HFF-Myc (cell line): ENCODE measurements at regions not wholly inside any gene's neighbourhood (a gene's known extent, or its start where the extent isn't known, plus 50 kb on each side); places are given as distances from the start of the nearest gene placed in this dataset.

Experiments
- DNase-seq: peaks from one replicate; pipeline ENCODE4 v3.0.0-alpha.2; 2011; ENCODE audit warnings: low read depth; ENCODE audit errors: extremely low read depth
- H3K4me3 ChIP-seq: replicated peaks from 2 replicates; pipeline ENCODE4 v1.5.1; 2011; ENCODE audit warnings: low read depth, mild to moderate bottlenecking, control low read depth, low read length
- CTCF ChIP-seq: IDR thresholded peaks from 2 replicates; pipeline ENCODE4 v1.5.1; 2012; ENCODE audit warnings: mild to moderate bottlenecking, low read depth, low read length, control low read depth; ENCODE audit errors: missing control alignments

DNA sequence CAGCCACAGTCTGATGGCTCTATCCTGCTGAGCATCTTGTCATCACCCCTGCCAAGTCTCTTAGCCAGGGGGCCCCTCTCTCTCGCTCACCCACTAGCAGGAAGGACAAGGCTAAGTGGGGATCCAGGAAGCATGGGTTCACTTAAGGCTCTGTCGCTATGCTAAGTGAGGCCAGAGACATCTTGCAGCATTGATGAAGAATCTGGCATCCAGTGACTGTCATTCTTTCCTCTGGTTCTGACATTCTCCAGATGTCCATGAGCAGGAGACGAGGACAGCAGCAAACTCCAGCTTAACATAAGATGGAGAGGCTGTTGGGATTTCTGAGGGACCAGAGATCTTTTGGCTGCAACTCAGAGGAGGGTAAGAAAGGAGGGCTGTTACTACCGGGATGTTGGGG lies 230.2 kb downstream of the TSHZ3 start:
- DNase-seq = no peak
- TF ChIP-seq CTCF = no peak
- H3K4me3 ChIP-seq = no peak overlapping the region

DNA sequence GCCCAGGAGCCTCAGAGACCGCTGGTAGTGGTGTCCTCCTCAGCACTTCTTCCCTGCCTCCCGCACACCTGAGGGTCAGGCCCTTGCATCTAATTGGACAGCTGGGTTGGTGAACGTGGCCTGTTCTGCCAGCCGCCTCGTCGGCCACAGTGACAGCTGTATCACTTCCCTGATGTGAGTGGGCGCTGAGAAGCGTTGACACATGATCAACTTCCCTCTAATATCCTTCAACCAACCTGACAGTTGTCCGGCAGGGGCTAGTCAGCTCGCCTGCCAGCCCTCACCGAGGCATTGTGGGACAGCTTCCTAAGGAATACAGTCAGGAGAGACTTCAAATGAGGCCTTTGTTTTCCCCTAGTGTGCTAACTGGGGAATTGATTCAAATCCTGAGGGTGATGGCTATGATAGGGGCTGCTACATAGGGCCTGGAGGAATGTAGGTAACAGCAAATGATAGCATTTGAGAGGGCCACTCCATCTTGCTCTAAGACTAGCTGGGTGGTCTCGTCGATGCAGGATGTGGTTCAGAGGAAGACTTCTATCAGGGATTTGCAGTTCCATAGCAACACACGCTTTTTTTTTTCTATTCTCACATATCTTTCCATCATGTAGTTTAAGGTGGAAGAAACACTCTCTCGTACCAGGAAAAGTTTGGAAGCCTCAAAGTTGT lies 230.8 kb downstream of the TSHZ3 start:
- no peak for DNase-seq
- no peak overlapping the region for H3K4me3 ChIP-seq
- TF ChIP-seq CTCF = no peak

DNA sequence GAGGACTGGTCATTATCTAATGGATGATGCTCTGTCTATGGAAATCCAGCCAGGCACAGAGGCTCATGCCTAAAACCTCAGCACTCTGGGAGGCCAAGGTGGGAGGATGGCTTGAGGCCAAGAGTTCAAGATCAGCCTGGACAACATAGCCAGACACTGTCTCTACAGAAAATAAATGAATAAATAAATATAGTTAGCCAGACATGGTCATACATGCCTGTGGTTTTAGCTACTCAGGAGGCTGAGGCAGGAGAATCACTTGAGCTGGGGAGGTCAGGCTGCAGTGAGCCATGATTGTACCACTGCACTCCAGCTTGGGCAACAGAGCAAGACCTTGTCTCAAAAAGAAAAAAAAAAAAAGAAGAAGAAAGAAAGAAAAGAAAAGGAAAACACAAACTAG lies 234.7 kb downstream of the TSHZ3 start:
- no peak for DNase-seq
- no peak for TF ChIP-seq CTCF
- H3K4me3 ChIP-seq = no peak overlapping the region

- no peak overlapping the region for H3K4me3 ChIP-seq
- TF ChIP-seq CTCF = no peak
- no peak for DNase-seq
These were observed 235.9 kb downstream of the TSHZ3 start for GRCh38 chr19:31113293-31113692.

DNA sequence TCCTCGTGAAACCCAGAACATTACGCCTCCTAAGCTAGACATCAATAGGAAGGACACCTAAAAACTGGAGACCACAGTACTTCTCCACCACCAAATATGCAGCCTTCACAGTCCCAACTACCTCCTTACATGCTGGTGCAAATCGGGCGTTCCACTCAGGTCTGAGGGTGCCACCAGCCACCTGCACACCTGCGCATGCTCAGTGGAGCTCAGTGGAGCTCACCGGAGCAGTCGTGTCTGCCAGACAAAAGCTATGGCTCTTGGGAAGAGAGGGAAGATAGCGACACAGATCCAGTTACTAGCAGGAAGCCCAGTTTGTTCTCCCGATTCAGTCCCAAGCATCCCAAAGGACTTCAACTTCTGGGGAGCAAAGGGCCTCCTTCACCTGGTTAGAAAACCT lies 237.1 kb downstream of the TSHZ3 start:
- no peak for DNase-seq

DNA sequence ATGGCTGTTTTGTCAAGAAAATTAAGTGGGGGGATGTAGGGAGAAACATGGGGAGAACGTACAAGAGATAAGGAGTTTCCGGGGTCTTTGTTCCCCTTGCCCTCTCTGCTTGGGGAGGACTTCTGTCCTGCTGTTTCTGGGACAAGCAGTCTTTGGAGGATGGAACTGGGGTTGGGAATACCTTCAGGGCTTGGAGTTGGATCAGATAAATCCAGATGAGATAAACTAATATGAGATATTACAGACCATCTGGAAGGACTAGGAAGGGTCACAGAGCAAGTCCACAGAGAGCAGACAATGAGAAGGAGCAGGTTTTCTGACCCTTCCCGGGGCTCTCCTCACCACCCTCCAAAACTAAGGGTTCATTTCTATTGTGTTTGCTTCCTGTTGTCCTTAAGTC lies 237.5 kb downstream of the TSHZ3 start:
- no peak for TF ChIP-seq CTCF
- DNase-seq = no peak
- H3K4me3 ChIP-seq = no peak overlapping the region

More for the DNA sequence above, 237.1 kb downstream of the TSHZ3 start:
- no peak overlapping the region for H3K4me3 ChIP-seq
- no peak for TF ChIP-seq CTCF

DNA sequence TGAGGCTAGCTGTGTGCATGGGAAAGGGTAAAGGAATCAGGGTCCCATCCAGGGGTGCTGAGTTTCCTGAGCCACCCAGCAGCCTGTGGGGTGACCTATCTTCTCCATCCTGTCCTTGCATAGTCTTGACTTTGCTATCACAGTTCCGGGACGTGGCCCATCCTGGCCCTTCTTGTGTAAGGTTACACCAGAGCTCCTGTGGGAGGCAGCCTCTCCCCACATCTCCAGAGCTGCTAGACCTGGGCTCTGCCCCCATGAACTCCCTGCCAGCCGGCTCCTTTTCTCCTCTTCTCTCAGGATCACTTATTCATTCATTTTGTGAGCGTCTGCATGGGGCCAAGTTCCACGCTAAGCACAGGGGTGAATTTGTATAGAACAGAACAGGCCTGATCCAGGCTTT lies 238.9 kb downstream of the TSHZ3 start:
- peak; percentile 18 for TF ChIP-seq CTCF
- DNase-seq = no peak
- H3K4me3 ChIP-seq = no peak overlapping the region
